Caco-2 (cell line): ENCODE measurements at regions not wholly inside any gene's neighbourhood (a gene's known extent, or its start where the extent isn't known, plus 50 kb on each side); places are given as distances from the start of the nearest gene placed in this dataset.

Experiments used
- BruUV-seq: library from RNA; stranded (reverse); fragments of 400-500 nt; replicated peaks from 2 replicates; lab custom pipeline; 2021; lab: Mats Ljungman, UMichigan
- CTCF ChIA-PET: fragments of 300-600 bp; sonication (Branson Sonifier 250); formaldehyde crosslinking; loops from one replicate; lab custom pipeline; 2022; ENCODE audit warnings: antibody characterized with exemption; lab: Charles Lee
- POLR2A ChIA-PET: fragments of 300-600 bp; sonication (Branson Sonifier 250); formaldehyde crosslinking; loops from one replicate; lab custom pipeline; 2022; ENCODE audit warnings: antibody characterized with exemption; lab: Charles Lee
- DNase-seq, 2 experiments: peaks; one replicate each; pipeline versions ENCODE4 v3.0.0 to v3.0.0-alpha.2; 2020 to 2022
- H3K27me3 ChIP-seq: replicated peaks from 2 replicates; pipeline ENCODE4 v1.6.0; 2011; ENCODE audit warnings: low read length; ENCODE audit not compliant: control insufficient read depth, insufficient read depth
- H3K36me3 ChIP-seq: 2 replicates; pipeline ENCODE4 v1.5.1; 2011; ENCODE audit warnings: low read length; ENCODE audit not compliant: control insufficient read depth, insufficient read depth
- H3K4me1 ChIP-seq: fragments of 250-450 bp; sonication (Bioruptor Pico); 2 replicates; pipeline ENCODE4 v1.5.1; 2020; ENCODE audit warnings: mild to moderate bottlenecking
- H3K4me3 ChIP-seq: 2 replicates; pipeline ENCODE4 v1.5.1; 2011; ENCODE audit warnings: low read depth, mild to moderate bottlenecking, control low read depth, low read length
- H3K9me3 ChIP-seq: fragments of 250-450 bp; sonication (Bioruptor Pico); 2 replicates; pipeline ENCODE4 v1.5.1; 2020; ENCODE audit warnings: mild to moderate bottlenecking, moderate library complexity
- H3K27ac Mint-ChIP-seq: one replicate; pipeline ENCODE4 v1.8.0; 2022; ENCODE audit warnings: mixed read lengths; ENCODE audit not compliant: unreplicated experiment
- H3K27me3 Mint-ChIP-seq: one replicate; pipeline ENCODE4 v1.8.0; 2022; ENCODE audit warnings: mixed read lengths; ENCODE audit not compliant: insufficient read depth, unreplicated experiment
- H3K36me3 Mint-ChIP-seq: one replicate; pipeline ENCODE4 v1.8.0; 2022; ENCODE audit warnings: mild to moderate bottlenecking, mixed read lengths; ENCODE audit not compliant: insufficient read depth, unreplicated experiment
- H3K4me1 Mint-ChIP-seq: one replicate; pipeline ENCODE4 v1.8.0; 2022; ENCODE audit warnings: low read depth, mixed read lengths; ENCODE audit not compliant: unreplicated experiment
- H3K4me3 Mint-ChIP-seq: one replicate; pipeline ENCODE4 v1.8.0; 2022; ENCODE audit warnings: mild to moderate bottlenecking, moderate library complexity, mixed read lengths; ENCODE audit not compliant: unreplicated experiment
- H3K9me3 Mint-ChIP-seq: one replicate; pipeline ENCODE4 v1.8.0; 2022; ENCODE audit warnings: mixed read lengths; ENCODE audit not compliant: unreplicated experiment
- CTCF ChIP-seq, 2 experiments: fragments of 200-600 bp in 1 of 2; IDR thresholded peaks; 1 replicate in 1 of 2; 2 replicates in 1 of 2; pipeline versions ENCODE4 v1.5.1 to v1.8.0; 2011 to 2022; ENCODE audit warnings: antibody characterized with exemption in 1 of 2, control low read depth in 1 of 2, inconsistent platforms in 1 of 2, low read depth in 1 of 2, low read length in 1 of 2, mild to moderate bottlenecking in 1 of 2, moderate library complexity in 1 of 2; ENCODE audit not compliant: insufficient read depth in 1 of 2, severe bottlenecking in 1 of 2, unreplicated experiment in 1 of 2
- intact Hi-C: fragments of 100-400 bp; cut with micrococcal nuclease; formaldehyde crosslinking; loops from one replicate; pipeline ENCODE4 v1.10.0; 2022; ENCODE audit not compliant: unreplicated experiment

GRCh38 chr2:150003544-150003943, 416.0 kb upstream of the MMADHC start:
- BruUV-seq, result no TSS peak
- no peaks in the 10 kb centered on the region for H3K36me3 Mint-ChIP-seq
- H3K4me3 Mint-ChIP-seq, result no peak overlapping the region
- no peaks in the 10 kb centered on the region; the same call in 1 of the 2 replicates for H3K9me3 ChIP-seq
- H3K36me3 ChIP-seq, result no peaks in the 10 kb centered on the region
- H3K27me3 ChIP-seq, result no peaks in the 10 kb centered on the region
- H3K4me1 Mint-ChIP-seq, result peaks cover 8% of the 10 kb centered on the region
- no peak overlapping the region for H3K4me3 ChIP-seq
- POLR2A ChIA-PET, result no interaction called here
- H3K27me3 Mint-ChIP-seq, result no peaks in the 10 kb centered on the region
- no peaks in the 10 kb centered on the region for H3K4me1 ChIP-seq
- peaks cover 5% of the 10 kb centered on the region for H3K9me3 Mint-ChIP-seq
- TF ChIP-seq CTCF (IDR thresholded peaks at IDR 0.05; ENCODE audit: insufficient read depth in 1 of 2, low read depth in 1 of 2, low read length in 1 of 2, severe bottlenecking in 1 of 2, unreplicated experiment in 1 of 2), result no peak
- CTCF ChIA-PET, result no interaction called here
- DNase-seq, result no peak
- intact Hi-C loops, result no loop called here
- H3K27ac Mint-ChIP-seq, result no peak overlapping the region

DNA sequence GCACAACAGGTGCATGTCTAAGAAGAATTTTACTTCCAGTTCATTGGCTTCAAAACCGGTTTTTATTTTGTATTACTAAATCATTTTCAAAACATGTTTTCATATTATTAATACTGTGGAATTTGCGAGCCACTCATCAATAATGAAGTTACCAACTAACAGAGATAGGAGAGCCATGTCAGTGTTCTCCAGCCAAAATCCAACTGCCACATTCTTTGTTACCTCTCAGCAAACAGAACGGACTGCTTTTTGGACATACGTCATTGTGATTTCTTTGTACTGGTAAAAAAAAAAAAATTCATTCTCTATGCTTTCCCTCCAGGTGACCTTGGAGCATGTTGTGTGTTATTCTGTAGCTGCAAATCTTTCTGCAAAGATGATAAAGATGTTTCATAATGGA, 414.2 kb upstream of the MMADHC start:
- Mint-ChIP-seq H3K27ac (no peak overlapping the region), H3K4me1 (peaks cover 10% of the 10 kb centered on the region), H3K9me3 (peaks cover 22% of the 10 kb centered on the region), H3K27me3 (no peaks in the 10 kb centered on the region), H3K4me3 (no peak overlapping the region), H3K36me3 (peaks cover 2% of the 10 kb centered on the region)
- TF ChIP-seq CTCF (IDR thresholded peaks at IDR 0.05; ENCODE audit: insufficient read depth in 1 of 2, low read depth in 1 of 2, low read length in 1 of 2, severe bottlenecking in 1 of 2, unreplicated experiment in 1 of 2), result no peak
- H3K27me3 ChIP-seq, result no peaks in the 10 kb centered on the region
- no peaks in the 10 kb centered on the region for H3K36me3 ChIP-seq
- H3K4me3 ChIP-seq, result no peak overlapping the region
- ChIA-PET POLR2A (no interaction called here), CTCF (no interaction called here)
- no peak for DNase-seq
- no TSS peak for BruUV-seq
- 0 out of 2 replicates have a peak, but pooled peaks cover 3% of the 10 kb centered on the region for H3K9me3 ChIP-seq
- H3K4me1 ChIP-seq, result no peaks in the 10 kb centered on the region
- intact Hi-C loops, result no loop called here

GRCh38 chr2:149996901-149997300, 409.3 kb upstream of the MMADHC start:
- no peaks in the 10 kb centered on the region for H3K27me3 Mint-ChIP-seq
- H3K4me1 ChIP-seq, result peaks cover 28% of the 10 kb centered on the region
- peaks cover 46% of the 10 kb centered on the region for H3K9me3 Mint-ChIP-seq
- H3K27ac Mint-ChIP-seq, result no peak overlapping the region
- H3K4me1 Mint-ChIP-seq, result peaks cover 42% of the 10 kb centered on the region
- intact Hi-C loops, result no loop called here
- no peak for TF ChIP-seq CTCF (IDR thresholded peaks at IDR 0.05; ENCODE audit: insufficient read depth in 1 of 2, low read depth in 1 of 2, low read length in 1 of 2, severe bottlenecking in 1 of 2, unreplicated experiment in 1 of 2)
- no peaks in the 10 kb centered on the region for H3K36me3 ChIP-seq
- H3K27me3 ChIP-seq, result no peaks in the 10 kb centered on the region
- no peak overlapping the region for H3K4me3 ChIP-seq
- POLR2A ChIA-PET, result no interaction called here
- H3K36me3 Mint-ChIP-seq, result peaks cover 18% of the 10 kb centered on the region
- no TSS peak for BruUV-seq
- no peak overlapping the region for H3K4me3 Mint-ChIP-seq
- no peak for DNase-seq
- CTCF ChIA-PET, result no interaction called here
- 0 out of 2 replicates have a peak, but pooled peaks cover 3% of the 10 kb centered on the region for H3K9me3 ChIP-seq
